NT2/D1 (cell line): ENCODE measurements at regions not wholly inside any gene's neighbourhood (a gene's known extent, or its start where the extent isn't known, plus 50 kb on each side); places are given as distances from the start of the nearest gene placed in this dataset.

ENCODE experiments used
- DNase-seq: peaks from one replicate; pipeline ENCODE4 v3.0.0-alpha.2; 2011; ENCODE audit warnings: low read depth, low spot score
- H3K27me3 ChIP-seq: 2 replicates; pipeline ENCODE4 v1.6.0; 2011; ENCODE audit warnings: mild to moderate bottlenecking; ENCODE audit not compliant: insufficient read length, insufficient read depth
- H3K36me3 ChIP-seq: 2 replicates; pipeline ENCODE4 v1.6.1; 2011; ENCODE audit warnings: mild to moderate bottlenecking, low read length, mixed read lengths; ENCODE audit not compliant: insufficient read depth, insufficient read length
- H3K4me1 ChIP-seq: 2 replicates; pipeline ENCODE4 v1.5.1; 2011; ENCODE audit not compliant: insufficient read depth, insufficient read length
- H3K4me3 ChIP-seq: 2 replicates; pipeline ENCODE4 v1.5.1; 2011; ENCODE audit warnings: low read depth; ENCODE audit not compliant: insufficient read length
- H3K9ac ChIP-seq: 2 replicates; pipeline ENCODE4 v1.6.0; 2011; ENCODE audit warnings: low read depth; ENCODE audit not compliant: insufficient read length
- H3K9me3 ChIP-seq: 2 replicates; pipeline ENCODE4 v1.5.1; 2011; ENCODE audit warnings: mild to moderate bottlenecking, low read length; ENCODE audit not compliant: insufficient read depth
- SUZ12 ChIP-seq: IDR thresholded peaks from 2 replicates; pipeline ENCODE4 v1.6.1; 2011; ENCODE audit not compliant: insufficient read length, insufficient read depth; ENCODE audit errors: extremely low read depth
- YY1 ChIP-seq: IDR thresholded peaks from 2 replicates; pipeline ENCODE4 v1.6.1; 2011; ENCODE audit not compliant: insufficient read length, insufficient read depth
- ZNF274 ChIP-seq: IDR thresholded peaks from 2 replicates; pipeline ENCODE4 v1.6.1; 2011; ENCODE audit warnings: mild to moderate bottlenecking, low read depth, low read length

- no peaks in the 10 kb centered on the region for H3K9me3 ChIP-seq
- H3K9ac ChIP-seq: no peak overlapping the region
- H3K4me3 ChIP-seq: no peak overlapping the region
- H3K27me3 ChIP-seq: no peaks in the 10 kb centered on the region
- TF ChIP-seq ZNF274: no peak
- TF ChIP-seq SUZ12: no peak
- TF ChIP-seq YY1: no peak
- H3K4me1 ChIP-seq: no peaks in the 10 kb centered on the region
- DNase-seq: no peak
- no peaks in the 10 kb centered on the region for H3K36me3 ChIP-seq
Observed at GRCh38 chr14:29262979-29263378, 496.4 kb downstream of the FOXG1 start.

DNA sequence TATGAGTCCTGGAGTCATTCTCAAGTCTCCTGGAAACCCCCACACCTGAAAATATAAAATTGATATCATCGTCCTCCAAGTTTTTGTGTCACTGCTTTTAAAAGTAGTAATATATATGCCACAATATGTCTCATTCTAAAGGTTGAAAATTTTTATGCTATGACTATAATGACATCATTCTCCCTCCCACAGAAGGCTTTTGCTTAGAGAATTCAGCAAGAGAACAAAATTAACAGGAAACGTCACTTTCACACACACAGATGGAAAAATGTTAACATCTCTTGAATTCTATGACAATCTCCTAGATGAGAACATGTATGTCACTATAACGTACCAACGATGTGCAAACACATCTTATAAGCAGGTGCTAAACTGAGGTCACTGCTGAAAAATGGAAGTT lies 498.3 kb downstream of the FOXG1 start:
- Histone ChIP-seq H3K9me3 (no peaks in the 10 kb centered on the region), H3K36me3 (no peaks in the 10 kb centered on the region), H3K9ac (no peak overlapping the region), H3K27me3 (no peaks in the 10 kb centered on the region), H3K4me3 (no peak overlapping the region), H3K4me1 (no peaks in the 10 kb centered on the region)
- TF ChIP-seq ZNF274 (no peak), YY1 (no peak), SUZ12 (no peak)
- DNase-seq: no peak

GRCh38 chr14:29265852-29266251 lies 499.3 kb downstream of the FOXG1 start:
- no peak overlapping the region for H3K4me3 ChIP-seq
- no peaks in the 10 kb centered on the region for H3K9me3 ChIP-seq
- no peaks in the 10 kb centered on the region for H3K4me1 ChIP-seq
- no peak for DNase-seq
- TF ChIP-seq ZNF274: no peak
- TF ChIP-seq SUZ12: no peak
- no peak for TF ChIP-seq YY1
- no peaks in the 10 kb centered on the region for H3K36me3 ChIP-seq
- H3K27me3 ChIP-seq: no peaks in the 10 kb centered on the region
- no peak overlapping the region for H3K9ac ChIP-seq

DNA sequence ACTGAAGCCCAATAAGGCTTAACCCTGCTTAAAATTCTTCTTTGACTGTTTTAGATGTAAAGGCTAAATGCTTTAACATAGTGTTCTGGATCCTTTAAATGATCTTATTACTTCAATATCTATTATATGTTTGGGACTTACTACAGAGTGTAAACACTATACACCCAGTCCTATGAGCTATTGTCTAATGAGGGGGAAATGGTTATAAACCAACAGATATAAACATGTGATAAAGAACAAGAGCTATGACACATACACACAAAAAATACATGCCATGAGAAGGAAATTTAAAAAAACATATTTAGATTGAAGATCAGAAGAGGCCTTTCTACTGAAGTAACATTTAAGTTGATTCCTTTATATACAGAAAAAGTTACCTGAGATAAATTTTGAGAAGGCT lies 505.1 kb downstream of the FOXG1 start:
- Histone ChIP-seq H3K4me1 (no peaks in the 10 kb centered on the region), H3K9me3 (no peaks in the 10 kb centered on the region), H3K4me3 (no peak overlapping the region), H3K27me3 (no peaks in the 10 kb centered on the region), H3K36me3 (no peaks in the 10 kb centered on the region), H3K9ac (no peak overlapping the region)
- DNase-seq: no peak
- TF ChIP-seq ZNF274: no peak
- TF ChIP-seq SUZ12: no peak
- no peak for TF ChIP-seq YY1

GRCh38 chr14:29273513-29273912 lies 506.9 kb downstream of the FOXG1 start:
- TF ChIP-seq YY1 (no peak), SUZ12 (no peak), ZNF274 (no peak)
- no peaks in the 10 kb centered on the region for H3K27me3 ChIP-seq
- H3K4me3 ChIP-seq: no peak overlapping the region
- DNase-seq: no peak
- no peaks in the 10 kb centered on the region for H3K9me3 ChIP-seq
- no peaks in the 10 kb centered on the region for H3K4me1 ChIP-seq
- no peak overlapping the region for H3K9ac ChIP-seq
- no peaks in the 10 kb centered on the region for H3K36me3 ChIP-seq

- DNase-seq: no peak
- Histone ChIP-seq H3K4me3 (no peak overlapping the region), H3K36me3 (no peaks in the 10 kb centered on the region), H3K4me1 (no peaks in the 10 kb centered on the region), H3K9me3 (no peaks in the 10 kb centered on the region), H3K9ac (no peak overlapping the region), H3K27me3 (no peaks in the 10 kb centered on the region)
- no peak for TF ChIP-seq YY1
- no peak for TF ChIP-seq SUZ12
- no peak for TF ChIP-seq ZNF274
Observed at GRCh38 chr14:29274890-29275596, 508.5 kb downstream of the FOXG1 start.

DNA sequence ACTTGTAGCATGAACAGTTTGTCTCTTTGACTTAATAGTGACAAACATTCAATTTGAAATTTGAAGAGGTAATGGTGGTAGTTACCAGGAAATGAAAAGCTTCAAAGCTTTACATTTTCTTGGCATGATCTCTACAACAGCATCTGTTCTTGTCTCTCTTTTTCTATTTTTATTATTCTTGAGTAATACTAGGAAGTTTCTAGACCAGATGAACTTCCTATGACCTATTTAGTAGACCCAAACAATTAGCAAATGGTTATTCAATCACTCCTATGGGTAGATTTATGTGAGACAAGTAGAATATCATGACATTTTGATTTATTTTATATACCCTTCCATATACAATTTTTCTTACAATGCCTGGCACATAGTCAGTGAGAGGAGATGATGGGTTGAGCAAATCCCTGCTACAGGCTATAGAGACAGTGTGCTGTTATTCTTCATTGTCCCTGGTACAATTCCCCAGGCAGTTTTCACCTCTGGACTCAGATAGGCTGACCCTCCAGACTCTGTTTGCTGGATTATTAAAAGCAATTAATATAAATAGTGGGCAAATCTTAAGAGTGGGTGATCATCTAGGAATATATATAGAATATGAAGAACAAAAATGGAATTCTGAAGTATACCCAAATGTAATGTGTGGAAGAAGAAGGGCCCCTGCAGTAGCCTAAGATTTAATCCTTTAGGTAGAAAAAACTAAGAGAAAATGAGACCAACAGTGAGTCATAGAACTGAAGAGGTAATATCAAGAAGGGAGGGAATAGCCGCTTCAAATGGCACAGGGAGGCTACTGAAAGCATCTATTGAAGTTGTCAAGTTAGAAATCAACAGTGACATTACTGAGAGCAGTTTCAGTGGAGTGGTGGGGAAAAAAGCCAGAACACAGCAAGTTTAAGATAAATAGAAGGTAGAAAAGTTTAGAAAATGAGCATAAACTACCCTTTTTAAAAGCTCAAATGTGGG lies 512.0 kb downstream of the FOXG1 start:
- Histone ChIP-seq H3K4me1 (no peaks in the 10 kb centered on the region), H3K27me3 (no peaks in the 10 kb centered on the region), H3K9me3 (no peaks in the 10 kb centered on the region), H3K4me3 (no peak overlapping the region), H3K36me3 (no peaks in the 10 kb centered on the region), H3K9ac (no peak overlapping the region)
- TF ChIP-seq SUZ12 (no peak), YY1 (no peak), ZNF274 (no peak)
- DNase-seq: no peak
